GM19463 (cell line): ENCODE measurements at regions not wholly inside any gene's neighbourhood (a gene's known extent, or its start where the extent isn't known, plus 50 kb on each side); places are given as distances from the start of the nearest gene placed in this dataset.

ENCODE experiments used
- ATAC-seq: cut with Tn5 transposase; IDR thresholded peaks from one replicate; pipeline ENCODE4 v1.9.1; 2021; ENCODE audit warnings: mild to moderate bottlenecking, moderate library complexity; ENCODE audit not compliant: unreplicated experiment

GRCh38 chr4:96093563-96093962 is 253.7 kb downstream of the PDHA2 start:
- ATAC-seq, result peak; percentile 52

- ATAC-seq, result no peak
Observed at GRCh38 chr4:96094183-96094582, 254.3 kb downstream of the PDHA2 start.

GRCh38 chr4:96097040-96097607 is 257.2 kb downstream of the PDHA2 start:
- no peak for ATAC-seq

- no peak for ATAC-seq
Observed at GRCh38 chr4:96097693-96098092, 257.8 kb downstream of the PDHA2 start.

- no peak for ATAC-seq
Observed at GRCh38 chr4:96099031-96099430, 259.1 kb downstream of the PDHA2 start.

DNA sequence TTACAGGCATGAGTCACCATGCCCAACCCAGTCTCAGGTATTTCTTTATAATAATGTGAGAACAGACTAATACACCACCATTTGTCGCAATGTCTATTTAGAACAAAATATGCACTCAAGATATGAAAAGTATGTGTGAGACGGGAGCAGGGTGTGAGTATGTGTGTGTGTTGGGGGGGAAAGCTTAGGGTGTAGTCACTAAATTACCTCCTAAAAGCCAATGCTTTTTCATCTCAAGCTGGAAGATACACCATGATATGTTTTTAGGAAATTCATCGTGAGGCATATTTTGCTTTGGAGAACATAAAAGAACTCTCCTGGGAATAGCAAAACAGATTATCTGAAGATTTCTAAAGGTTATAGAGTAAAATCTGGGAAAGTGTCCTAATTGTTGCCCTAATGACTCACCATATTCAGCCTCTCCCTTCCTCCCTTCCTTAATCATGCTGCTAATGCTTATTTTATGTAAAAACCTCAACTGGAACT is 262.7 kb downstream of the PDHA2 start:
- ATAC-seq, result no peak

GRCh38 chr4:96103086-96103485 is 263.2 kb downstream of the PDHA2 start:
- ATAC-seq, result no peak

GRCh38 chr4:96108146-96108545 is 268.3 kb downstream of the PDHA2 start:
- no peak for ATAC-seq

DNA sequence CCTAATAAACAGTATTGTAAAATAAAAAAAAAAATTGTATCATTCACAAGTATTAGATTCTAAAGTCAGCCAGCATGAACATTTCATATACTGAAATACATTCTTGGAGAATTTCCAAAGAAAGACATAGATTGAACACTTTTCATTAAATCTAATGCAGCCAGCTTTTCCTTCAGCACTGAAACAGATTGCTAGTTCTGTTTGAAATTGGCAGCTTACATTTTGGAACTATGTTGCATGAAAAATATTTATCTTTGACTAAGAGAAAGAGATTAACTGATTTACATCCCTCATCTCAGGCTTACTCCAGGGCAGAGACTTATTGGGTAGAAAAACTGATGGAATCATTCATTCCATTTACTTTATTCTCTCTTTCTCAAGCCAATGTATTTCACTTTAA is 272.7 kb downstream of the PDHA2 start:
- ATAC-seq, result no peak

DNA sequence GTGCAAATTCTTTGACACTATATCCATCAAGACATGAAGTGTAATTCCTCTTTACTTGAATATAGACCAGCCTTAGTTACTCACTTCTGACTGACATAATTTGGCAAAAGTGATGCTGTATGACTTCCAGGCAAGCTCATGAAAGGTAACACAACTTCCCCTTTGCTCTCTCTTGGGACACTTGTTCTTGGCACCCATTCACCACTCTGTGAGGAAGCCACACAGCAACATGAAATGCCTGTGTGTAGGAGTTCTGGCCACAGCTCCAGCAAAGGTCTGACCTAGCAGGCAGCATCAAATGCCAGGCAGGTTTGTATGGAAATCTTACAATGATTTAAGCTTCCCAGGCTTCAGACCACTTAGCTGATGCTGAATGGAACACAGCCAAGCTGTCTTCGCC is 280.3 kb downstream of the PDHA2 start:
- ATAC-seq, result no peak

GRCh38 chr4:96126227-96126626 is 286.3 kb downstream of the PDHA2 start:
- ATAC-seq, result no peak

DNA sequence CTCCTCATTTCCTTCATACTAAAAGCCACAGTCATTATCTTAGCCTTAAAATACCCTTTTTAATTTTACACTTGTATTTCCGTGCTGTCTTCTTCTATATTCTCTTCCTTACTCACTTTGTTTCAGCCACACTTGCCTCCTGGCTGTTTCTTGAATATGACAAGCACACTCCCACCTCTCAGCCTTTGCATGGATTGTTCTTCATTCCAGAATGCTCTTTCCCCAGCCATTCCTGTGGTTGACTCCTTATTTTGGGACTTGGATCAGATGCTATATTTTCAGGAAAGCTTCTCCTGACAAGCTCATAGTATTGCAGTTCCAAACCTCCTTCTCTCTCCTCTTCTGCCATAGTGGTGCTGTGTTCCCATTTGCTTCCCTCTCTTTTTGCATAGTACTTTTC is 291.3 kb downstream of the PDHA2 start:
- ATAC-seq, result no peak

DNA sequence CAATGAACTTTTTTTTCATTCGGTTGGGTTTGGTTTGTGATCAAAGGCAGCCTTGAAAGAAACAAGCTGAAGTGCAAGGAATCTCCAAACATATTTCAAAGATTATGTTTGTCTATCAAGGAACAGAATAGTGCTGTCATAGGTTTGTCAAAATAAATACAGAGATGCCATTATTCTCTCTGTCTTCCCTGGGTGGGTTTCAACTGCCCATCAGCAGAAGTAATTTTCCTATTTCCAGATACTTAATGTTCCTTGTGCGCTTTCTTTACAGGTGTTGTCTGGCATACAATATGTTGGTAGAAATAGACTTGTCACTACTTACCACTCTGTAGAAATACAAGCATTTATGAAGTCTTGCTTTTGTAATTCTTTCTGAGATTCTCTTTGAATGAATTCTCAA is 294.9 kb downstream of the PDHA2 start:
- no peak for ATAC-seq

- no peak for ATAC-seq
Observed at GRCh38 chr4:96136056-96136455, 296.2 kb downstream of the PDHA2 start.

- no peak for ATAC-seq
Observed at GRCh38 chr4:96139251-96139929, 299.5 kb downstream of the PDHA2 start.

DNA sequence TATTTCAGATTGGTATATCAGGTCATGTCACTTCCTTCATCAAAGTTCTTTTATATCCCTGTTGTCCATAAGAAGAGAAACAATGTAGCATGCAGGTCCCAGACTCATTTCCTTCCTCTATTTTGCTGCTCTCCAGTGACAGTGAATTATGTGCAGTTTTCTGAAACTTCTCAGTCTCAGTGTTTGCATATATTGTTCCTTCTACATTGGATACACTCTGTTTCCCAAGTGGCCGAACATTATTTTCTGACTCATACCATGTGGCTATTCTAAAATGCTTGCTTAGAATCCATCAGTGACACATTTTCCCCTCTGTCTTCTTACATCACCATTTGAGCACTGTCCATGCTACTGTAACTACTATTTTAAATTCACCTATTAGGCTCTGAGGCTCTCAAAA is 305.7 kb downstream of the PDHA2 start:
- no peak for ATAC-seq

DNA sequence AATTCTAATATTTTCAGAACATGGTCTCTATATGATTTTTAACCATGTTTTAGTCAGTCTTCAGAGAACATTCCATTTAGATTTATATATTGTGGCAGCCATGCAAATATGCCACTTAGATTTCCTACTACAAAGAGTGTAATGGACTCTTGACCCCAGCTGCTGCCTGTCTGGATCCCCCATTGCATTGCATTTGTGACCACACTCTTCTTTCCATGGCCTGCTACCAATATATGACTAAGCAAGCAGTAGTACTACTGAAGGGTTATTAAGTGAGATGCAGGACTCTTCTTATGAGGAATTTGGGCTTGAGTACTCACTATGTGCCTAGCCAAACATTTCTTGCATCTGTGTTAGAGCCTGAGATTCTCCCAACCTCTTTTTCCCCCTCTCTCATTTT is 306.8 kb downstream of the PDHA2 start:
- ATAC-seq, result no peak

DNA sequence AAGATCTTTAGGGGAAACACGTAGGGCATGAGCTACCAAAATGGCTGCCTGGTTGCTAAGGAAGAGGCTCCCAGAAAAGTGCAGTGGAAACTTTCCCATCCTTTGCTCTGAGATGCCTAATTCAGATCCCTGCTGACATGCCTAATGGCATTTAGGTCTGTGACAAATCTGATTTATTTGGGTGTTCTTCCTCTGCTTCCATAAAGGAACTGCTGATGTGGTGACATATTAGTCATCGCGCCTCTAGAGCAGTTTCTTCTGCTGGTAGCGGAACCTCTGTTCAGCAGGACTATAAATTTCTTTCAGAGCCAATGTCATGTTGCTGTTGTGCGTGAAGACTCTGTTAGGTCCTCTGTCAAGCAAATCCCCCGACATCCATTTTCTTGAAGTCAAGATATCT is 310.0 kb downstream of the PDHA2 start:
- ATAC-seq, result no peak

- ATAC-seq, result no peak
Observed at GRCh38 chr4:96150466-96150865, 310.6 kb downstream of the PDHA2 start.

GRCh38 chr4:96152824-96153223 is 312.9 kb downstream of the PDHA2 start:
- ATAC-seq, result no peak

DNA sequence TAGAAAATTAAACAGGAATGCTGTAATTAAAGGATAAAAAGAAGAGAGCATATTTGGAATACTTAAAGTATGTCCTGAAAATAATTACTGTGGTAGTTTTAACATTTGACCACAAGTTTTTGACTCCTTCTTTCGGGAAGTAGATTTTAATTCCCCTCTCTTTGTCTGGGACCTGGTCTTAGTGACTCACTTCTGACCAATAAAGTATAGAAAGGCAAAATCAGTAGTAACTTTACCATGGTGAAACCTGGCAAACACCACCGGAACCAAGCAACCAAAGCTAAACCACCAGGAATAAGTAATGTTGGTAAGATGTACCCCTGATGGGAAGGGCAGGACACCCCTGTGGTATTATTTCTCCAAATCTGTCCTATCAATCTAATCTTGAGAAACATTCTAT is 314.8 kb downstream of the PDHA2 start:
- no peak for ATAC-seq

- no peak for ATAC-seq
Observed at GRCh38 chr4:96162636-96163035, 322.7 kb downstream of the PDHA2 start.

DNA sequence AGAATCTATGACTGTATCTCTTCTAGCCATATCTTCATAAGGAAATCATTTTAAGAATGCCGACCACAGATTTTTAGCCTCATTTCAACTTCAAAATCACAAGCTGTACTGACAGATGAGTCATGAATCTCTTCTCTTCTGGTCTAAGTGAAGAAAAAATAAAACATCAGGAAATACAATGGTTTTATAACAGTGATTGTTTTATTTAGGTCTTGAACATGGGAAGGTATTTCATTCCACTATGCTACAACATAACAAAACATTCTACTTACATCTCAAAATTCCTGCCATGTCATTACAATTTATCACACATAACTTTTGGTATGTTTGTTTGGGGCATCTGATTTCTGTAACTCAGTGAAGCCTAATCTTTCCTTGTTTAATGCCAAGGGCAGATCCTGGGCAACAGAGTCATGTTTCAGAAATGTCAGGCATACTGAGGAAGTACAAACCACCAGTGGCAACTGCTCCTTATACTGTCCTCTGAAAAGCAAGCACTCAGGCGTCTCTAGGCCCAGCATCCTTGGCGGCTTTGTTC is 325.0 kb downstream of the PDHA2 start:
- no peak for ATAC-seq
